Hepatic stellate cell (primary cell): ENCODE measurements at regions not wholly inside any gene's neighbourhood (a gene's known extent, or its start where the extent isn't known, plus 50 kb on each side); places are given as distances from the start of the nearest gene placed in this dataset.

Source experiments
- DNase-seq: peaks from one replicate; pipeline ENCODE4 v3.0.0; 2011; ENCODE audit warnings: low spot score

- no peak for DNase-seq
Measured at GRCh38 chr18:27627927-27628326, 442.8 kb upstream of the CHST9 start.

GRCh38 chr18:27621236-27621890, 436.3 kb upstream of the CHST9 start:
- no peak for DNase-seq

GRCh38 chr18:27619906-27620305, 434.8 kb upstream of the CHST9 start:
- DNase-seq = no peak

- no peak for DNase-seq
Measured at GRCh38 chr18:27619090-27619772, 434.1 kb upstream of the CHST9 start.

GRCh38 chr18:27616324-27616723, 431.2 kb upstream of the CHST9 start:
- DNase-seq = no peak

DNA sequence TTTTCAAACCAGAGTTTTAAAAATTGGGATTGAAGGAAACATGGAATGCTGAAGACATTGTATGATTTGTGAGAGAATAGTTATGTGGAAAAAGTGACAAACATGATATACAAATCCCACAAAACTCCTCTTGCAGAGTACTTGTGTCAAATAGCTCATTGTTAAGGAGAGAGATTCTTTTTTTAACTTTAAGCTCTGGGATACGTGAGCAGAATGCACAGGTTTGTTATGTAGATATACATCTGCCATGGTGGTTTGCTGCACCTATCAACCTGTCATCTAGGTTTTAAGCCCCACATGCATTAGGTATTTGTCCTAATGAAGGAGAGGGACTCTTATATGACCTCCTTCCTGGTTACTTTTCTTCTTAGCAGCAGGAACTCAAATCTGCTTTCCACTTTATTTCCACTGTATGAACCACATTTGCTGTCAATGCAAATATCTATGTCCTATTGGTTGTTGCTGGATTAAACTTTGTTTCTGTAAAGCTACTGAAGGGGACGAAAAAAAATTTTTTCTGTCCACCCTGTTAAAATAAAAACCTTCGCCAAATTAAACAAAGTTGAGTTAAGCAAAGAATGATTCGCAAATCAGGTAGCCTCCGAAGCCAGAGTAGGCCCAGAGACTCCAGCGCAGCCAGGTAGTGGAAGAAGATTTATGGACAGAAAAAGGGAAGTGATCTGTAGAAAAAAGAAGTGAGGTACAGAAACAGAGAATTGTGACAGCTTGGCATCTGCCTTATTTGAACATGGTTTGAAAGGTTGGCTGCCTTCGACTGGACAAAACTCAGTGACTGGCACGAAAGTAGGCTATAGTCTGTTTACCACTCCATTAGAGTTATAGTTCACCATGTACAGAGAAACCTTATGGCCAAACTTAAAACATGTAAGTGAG, 430.1 kb upstream of the CHST9 start:
- no peak for DNase-seq

GRCh38 chr18:27609221-27609620, 424.1 kb upstream of the CHST9 start:
- no peak for DNase-seq

DNA sequence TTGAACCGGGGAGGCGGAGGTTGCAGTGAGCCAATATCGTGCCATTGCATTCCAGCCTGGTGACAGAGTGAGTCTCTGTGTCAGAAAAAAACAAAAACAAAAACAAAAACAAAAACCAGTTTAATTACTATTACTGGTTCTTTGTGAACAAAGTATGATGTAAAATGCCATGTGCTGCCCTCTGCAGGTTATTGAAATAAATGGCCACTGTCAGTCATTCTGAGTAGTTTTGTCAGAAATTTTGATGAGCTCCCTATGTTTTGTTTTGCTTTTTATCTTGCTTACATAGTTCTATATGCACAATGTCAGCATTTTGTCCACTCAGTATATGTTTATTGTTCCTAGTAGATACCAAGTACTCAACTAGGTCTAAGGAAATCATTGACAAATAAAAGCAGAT, 423.6 kb upstream of the CHST9 start:
- DNase-seq = no peak

- no peak for DNase-seq
Measured at GRCh38 chr18:27608174-27608573, 423.1 kb upstream of the CHST9 start.

GRCh38 chr18:27606741-27607140, 421.6 kb upstream of the CHST9 start:
- no peak for DNase-seq

DNA sequence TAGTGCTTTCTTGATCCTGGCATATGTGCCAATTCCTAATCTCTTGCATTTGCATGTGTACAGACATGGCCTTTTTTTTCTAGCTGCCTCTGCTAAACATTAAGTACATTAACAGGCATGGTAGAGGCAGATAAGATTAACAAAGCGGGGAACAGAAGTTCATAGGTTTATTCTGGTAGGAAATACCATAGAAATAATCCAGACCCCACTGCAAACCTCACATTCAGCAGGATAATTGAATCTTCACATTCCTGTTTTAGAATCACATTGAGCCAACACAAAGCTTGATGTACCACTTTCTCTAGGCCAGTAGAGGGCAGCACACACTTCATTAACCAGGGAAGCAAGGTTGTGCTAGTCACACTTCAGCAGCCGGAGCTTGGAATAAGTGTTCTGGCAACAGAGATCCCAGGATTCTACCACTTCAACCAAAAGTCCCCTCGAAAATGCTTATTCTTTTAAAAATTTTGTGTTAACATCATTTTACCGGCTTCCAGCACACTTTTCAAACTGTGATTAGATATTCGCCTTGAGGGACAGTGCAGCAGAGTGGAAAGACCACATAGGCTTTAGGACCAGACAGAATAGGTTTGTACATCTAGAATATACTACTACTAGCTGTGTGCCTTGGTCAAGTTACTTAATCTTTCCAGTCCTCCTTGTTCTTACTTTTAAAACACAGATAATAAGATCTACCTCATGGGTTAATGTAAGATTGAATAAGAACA, 420.2 kb upstream of the CHST9 start:
- DNase-seq = peak; percentile 31

DNA sequence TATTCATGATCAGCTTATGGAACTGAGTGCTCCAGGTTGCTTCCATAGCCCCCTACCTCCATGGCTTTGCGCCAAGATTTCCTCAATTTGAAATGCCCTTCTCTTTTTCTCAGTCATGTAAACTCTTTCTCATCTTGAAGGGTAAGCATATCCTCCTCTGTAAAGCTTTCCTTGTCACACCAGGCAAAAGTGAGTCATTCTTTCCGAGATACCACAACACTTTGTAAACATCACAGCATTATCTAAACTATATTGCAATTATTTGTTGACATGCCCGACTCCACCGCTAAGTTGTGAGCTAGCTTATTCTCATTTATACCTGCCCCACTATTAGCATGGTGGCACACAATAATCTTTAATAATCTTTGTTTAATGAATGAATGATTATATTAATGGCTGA, 419.5 kb upstream of the CHST9 start:
- no peak for DNase-seq

DNA sequence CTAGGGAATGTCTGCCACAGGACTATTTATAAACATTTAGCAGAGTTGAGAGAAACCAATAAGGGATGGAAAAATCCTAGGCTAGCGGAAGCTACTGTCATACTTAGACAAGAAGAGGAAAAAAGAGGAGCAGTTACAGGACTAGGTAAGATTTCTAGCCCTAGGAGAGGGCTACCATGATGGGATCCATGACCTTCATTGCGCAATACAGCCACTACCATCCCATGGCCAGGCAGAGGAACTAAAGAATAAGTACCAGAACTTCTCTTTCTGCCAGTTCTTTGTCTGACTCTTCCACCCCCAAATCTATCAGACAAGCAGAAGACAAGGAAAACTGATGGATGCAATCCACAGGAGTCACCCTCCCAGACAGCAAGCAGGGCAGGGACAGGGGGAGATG, 417.0 kb upstream of the CHST9 start:
- no peak for DNase-seq

DNA sequence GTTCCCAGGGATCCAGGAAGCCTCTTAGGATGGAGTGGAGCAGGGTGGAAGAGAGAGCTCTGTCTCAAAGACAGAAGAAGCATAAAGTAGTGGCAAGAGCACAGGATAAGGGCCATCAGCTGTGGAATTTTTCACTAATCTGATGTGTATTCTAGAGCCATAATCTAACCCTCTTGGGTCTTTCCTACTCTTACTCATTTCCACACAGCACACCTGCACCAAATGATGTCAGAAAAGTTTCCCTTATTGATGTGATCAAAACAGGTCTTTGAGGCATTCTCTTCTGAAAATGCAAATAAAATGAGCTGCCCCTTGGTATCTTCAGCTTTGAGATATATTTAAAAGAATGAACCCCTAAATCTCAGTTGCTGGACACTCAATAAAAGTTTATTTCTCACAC, 415.1 kb upstream of the CHST9 start:
- no peak for DNase-seq

GRCh38 chr18:27599202-27599829, 414.2 kb upstream of the CHST9 start:
- DNase-seq = peak; percentile 2

DNA sequence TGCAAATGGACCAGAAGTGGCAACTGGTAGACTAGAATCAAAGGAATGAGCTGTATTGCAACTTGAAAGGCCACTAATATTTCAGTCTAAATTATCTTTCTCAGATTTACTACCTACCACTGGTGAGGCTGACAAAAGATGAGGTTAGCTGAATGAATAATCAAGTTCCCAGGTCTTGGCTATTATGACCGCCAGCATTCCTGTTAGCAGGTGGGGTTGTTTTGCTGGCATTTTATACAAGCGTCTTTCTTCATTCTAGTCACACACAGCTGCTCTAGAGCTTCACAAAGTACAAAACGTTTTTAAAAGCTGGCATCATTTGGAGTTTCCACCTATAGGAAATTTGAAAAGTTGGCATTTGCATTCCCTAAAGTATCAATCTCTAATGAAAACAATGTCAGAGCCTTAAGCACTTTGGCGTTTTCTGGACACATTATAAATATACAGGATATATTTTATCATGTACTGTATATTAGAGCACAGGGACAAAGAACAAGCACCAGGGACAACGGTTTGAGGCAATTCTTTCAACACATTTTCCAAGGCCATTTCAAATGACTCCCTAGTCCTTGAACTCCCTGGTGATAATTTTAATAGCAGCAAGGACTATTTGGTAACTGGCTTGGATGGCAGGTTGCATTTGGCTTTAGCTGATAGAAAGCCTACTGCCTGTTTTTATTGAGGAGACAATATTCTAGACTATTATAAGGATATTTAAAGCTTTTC, 410.2 kb upstream of the CHST9 start:
- no peak for DNase-seq

- DNase-seq = no peak
Measured at GRCh38 chr18:27585602-27586173, 400.6 kb upstream of the CHST9 start.

GRCh38 chr18:27583466-27583865, 398.4 kb upstream of the CHST9 start:
- no peak for DNase-seq

GRCh38 chr18:27582760-27583412, 397.8 kb upstream of the CHST9 start:
- no peak for DNase-seq

DNA sequence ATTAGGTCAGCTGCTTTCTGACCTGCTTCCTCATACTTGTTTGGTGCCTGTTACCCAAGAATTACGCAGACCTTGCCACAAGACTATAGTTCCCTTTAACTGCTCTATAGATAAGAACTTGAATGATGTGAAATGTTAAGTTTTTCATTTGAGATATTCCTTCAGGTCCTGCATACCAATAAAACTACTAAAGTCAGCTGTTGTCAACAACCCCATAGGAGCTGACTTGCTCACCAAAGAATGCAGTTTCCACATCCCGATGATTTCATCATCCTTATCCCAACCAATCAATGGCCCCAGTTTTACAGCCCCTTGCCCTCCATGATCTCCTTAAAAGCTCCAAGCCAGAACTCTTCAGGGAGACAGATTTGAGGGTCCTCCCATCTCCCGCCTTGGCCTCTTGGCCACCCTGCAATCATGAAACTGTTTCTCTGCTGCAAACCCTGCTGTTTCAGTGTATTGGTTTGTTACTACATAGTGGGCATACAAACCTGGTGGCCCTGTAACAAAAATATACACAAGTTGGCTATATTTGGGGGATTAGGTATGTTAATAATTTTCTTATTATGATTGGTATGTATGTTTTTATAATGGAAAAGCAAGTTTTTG, 396.3 kb upstream of the CHST9 start:
- no peak for DNase-seq
